H1 (cell line): ENCODE measurements at regions not wholly inside any gene's neighbourhood (a gene's known extent, or its start where the extent isn't known, plus 50 kb on each side); places are given as distances from the start of the nearest gene placed in this dataset.

Source experiments
- CTCF ChIA-PET: fragments of 300-600 bp; sonication (Branson Sonifier 250); formaldehyde crosslinking; loops from one replicate; lab custom pipeline; 2021; ENCODE audit not compliant: partially characterized antibody; lab: Charles Lee
- POLR2A ChIA-PET: fragments of 300-600 bp; sonication (Branson Sonifier 250); formaldehyde crosslinking; loops from one replicate; lab custom pipeline; 2021; ENCODE audit warnings: inconsistent platforms; ENCODE audit not compliant: partially characterized antibody; lab: Charles Lee
- DNase-seq, 2 experiments: peaks; one replicate each; pipeline versions ENCODE4 v3.0.0 to v3.0.0-alpha.2; 2010 to 2022; ENCODE audit warnings: low spot score in 2 of 2, low read depth in 1 of 2, mixed read lengths in 1 of 2
- FAIRE-seq: peaks from 2 replicates; lab custom pipeline; 2011; peaks lifted over from hg19 to GRCh38; lab: Jason Lieb, UNC
- H2AFZ ChIP-seq: 2 replicates; pipeline ENCODE4 v1.8.1; 2012; ENCODE audit warnings: low read length, inconsistent platforms
- H2AK5ac ChIP-seq: 2 replicates; pipeline ENCODE4 v1.6.1; 2013; ENCODE audit warnings: low read depth, low read length
- H2BK120ac ChIP-seq: replicated peaks from 2 replicates; pipeline ENCODE3; 2013; ENCODE audit warnings: low read depth, low read length, inconsistent platforms
- H2BK12ac ChIP-seq: 2 replicates; pipeline ENCODE4 v1.6.1; 2013; ENCODE audit warnings: low read depth, low read length
- H2BK15ac ChIP-seq: 2 replicates; pipeline ENCODE4 v1.6.1; 2013; ENCODE audit warnings: low read length
- H2BK20ac ChIP-seq: 2 replicates; pipeline ENCODE4 v1.6.1; 2013; ENCODE audit warnings: low read length
- H2BK5ac ChIP-seq: 2 replicates; pipeline ENCODE4 v1.6.1; 2013; ENCODE audit warnings: low read depth, low read length
- H3K14ac ChIP-seq: 2 replicates; pipeline ENCODE4 v1.6.1; 2013; ENCODE audit warnings: inconsistent platforms; ENCODE audit not compliant: insufficient read length
- H3K18ac ChIP-seq: 2 replicates; pipeline ENCODE4 v1.6.1; 2013; ENCODE audit warnings: low read length; ENCODE audit errors: extremely low read depth
- H3K23ac ChIP-seq: 2 replicates; pipeline ENCODE4 v1.6.1; 2013; ENCODE audit warnings: inconsistent platforms; ENCODE audit not compliant: insufficient read length
- H3K23me2 ChIP-seq: 2 replicates; pipeline ENCODE4 v1.6.1; 2013; ENCODE audit warnings: low read depth, low read length
- H3K27ac ChIP-seq: 2 replicates; pipeline ENCODE4 v1.6.1; 2011; ENCODE audit warnings: low read depth, low read length, inconsistent platforms
- H3K27me3 ChIP-seq, 4 experiments: replicated peaks in 1 of 4; 1 replicate in 1 of 4; 2 replicates in 3 of 4; pipeline versions ENCODE4 v1.6.1 to v1.8.1; 2011 to 2013; ENCODE audit warnings: low read length in 3 of 4, mild to moderate bottlenecking in 3 of 4, inconsistent platforms in 2 of 4, mixed read lengths in 2 of 4, moderate library complexity in 1 of 4; ENCODE audit not compliant: control insufficient read depth in 3 of 4, insufficient read depth in 3 of 4; ENCODE audit errors: extremely low read depth in 1 of 4
- H3K36me3 ChIP-seq, 4 experiments: 2 replicates each; pipeline versions ENCODE4 v1.6.1 to v1.8.1; 2011 to 2013; ENCODE audit warnings: mild to moderate bottlenecking in 4 of 4, low read length in 3 of 4, moderate library complexity in 2 of 4, control low read depth in 1 of 4, inconsistent platforms in 1 of 4; ENCODE audit not compliant: insufficient read depth in 4 of 4, control insufficient read depth in 2 of 4
- H3K4ac ChIP-seq: replicated peaks from 2 replicates; pipeline ENCODE3; 2013; ENCODE audit warnings: low read length, low read depth, mixed read lengths, inconsistent platforms; ENCODE audit not compliant: insufficient read length
- H3K4me1 ChIP-seq, 4 experiments: replicated peaks in 1 of 4; 1 replicate in 1 of 4; 2 replicates in 3 of 4; pipeline versions ENCODE4 v1.6.1 to v1.8.1; 2011 to 2013; ENCODE audit warnings: low read length in 3 of 4, inconsistent platforms in 2 of 4, mixed read lengths in 1 of 4; ENCODE audit not compliant: insufficient read depth in 4 of 4, control insufficient read depth in 3 of 4
- H3K4me2 ChIP-seq, 2 experiments: 2 replicates each; pipeline versions ENCODE4 v1.6.1 to v1.8.1; 2011 to 2013; ENCODE audit warnings: low read depth in 2 of 2, low read length in 2 of 2, control low read depth in 1 of 2, inconsistent platforms in 1 of 2, mild to moderate bottlenecking in 1 of 2; ENCODE audit not compliant: insufficient read depth in 1 of 2
- H3K4me3 ChIP-seq, 4 experiments: fragments of 200-600, 300-600 bp in 1 of 4; sonication (generic), shearing (Covaris generic), sonication (Bioruptor Twin) in 1 of 4; 2 replicates each; pipeline versions ENCODE4 v1.5.1 to v1.8.1; 2011 to 2016; ENCODE audit warnings: low read length in 4 of 4, low read depth in 3 of 4, control low read depth in 2 of 4, inconsistent platforms in 2 of 4, mild to moderate bottlenecking in 2 of 4, mixed read lengths in 1 of 4, moderate library complexity in 1 of 4; ENCODE audit not compliant: insufficient read depth in 2 of 4; ENCODE audit errors: extremely low read depth in 1 of 4
- H3K56ac ChIP-seq: replicated peaks from 2 replicates; pipeline ENCODE3; 2013; ENCODE audit warnings: low read depth, mild to moderate bottlenecking, mixed read lengths, low read length, inconsistent platforms; ENCODE audit not compliant: insufficient read length
- H3K79me1 ChIP-seq: 2 replicates; pipeline ENCODE4 v1.6.1; 2013; ENCODE audit warnings: low read depth, low read length, control low read depth
- H3K79me2 ChIP-seq, 2 experiments: 2 replicates each; pipeline versions ENCODE4 v1.6.1 to v1.8.1; 2012 to 2013; ENCODE audit warnings: low read length in 2 of 2, mild to moderate bottlenecking in 2 of 2, inconsistent platforms in 1 of 2; ENCODE audit not compliant: insufficient read depth in 2 of 2, control insufficient read depth in 1 of 2
- H3K9ac ChIP-seq, 4 experiments: replicated peaks in 1 of 4; 1 replicate in 1 of 4; 2 replicates in 3 of 4; pipeline versions ENCODE4 v1.6.1 to v1.8.1; 2011 to 2013; ENCODE audit warnings: low read depth in 3 of 4, low read length in 3 of 4, control low read depth in 2 of 4, mild to moderate bottlenecking in 2 of 4, moderate library complexity in 2 of 4, inconsistent platforms in 1 of 4; ENCODE audit errors: extremely low read depth in 1 of 4
- H3K9me3 ChIP-seq, 2 experiments: 2 replicates each; pipeline versions ENCODE4 v1.6.1 to v1.8.1; 2012 to 2013; ENCODE audit warnings: mild to moderate bottlenecking in 2 of 2, moderate library complexity in 2 of 2, control low read depth in 1 of 2, inconsistent platforms in 1 of 2, low read depth in 1 of 2, low read length in 1 of 2, mixed read lengths in 1 of 2; ENCODE audit not compliant: insufficient read depth in 2 of 2
- H4K20me1 ChIP-seq, 2 experiments: replicated peaks in 1 of 2; 2 replicates each; pipeline versions ENCODE3 to v1.8.1; 2011 to 2013; ENCODE audit warnings: inconsistent platforms in 2 of 2, low read length in 2 of 2, mild to moderate bottlenecking in 1 of 2; ENCODE audit not compliant: insufficient read depth in 2 of 2, control insufficient read depth in 1 of 2
- H4K5ac ChIP-seq: 2 replicates; pipeline ENCODE4 v1.6.1; 2013; ENCODE audit warnings: low read length, low read depth, mixed read lengths, inconsistent platforms; ENCODE audit not compliant: insufficient read length
- H4K8ac ChIP-seq: 2 replicates; pipeline ENCODE4 v1.8.0; 2013; ENCODE audit warnings: mild to moderate bottlenecking, moderate library complexity, low read length, inconsistent platforms; ENCODE audit not compliant: insufficient read depth; ENCODE audit errors: extremely low read depth
- H4K91ac ChIP-seq: replicated peaks from 2 replicates; pipeline ENCODE3; 2013; ENCODE audit warnings: low read length, mixed read lengths, inconsistent platforms; ENCODE audit not compliant: insufficient read length
- CBX8 ChIP-seq: fragments of 300-800, 300-1000 bp; sonication (generic); IDR thresholded peaks from 2 replicates; pipeline ENCODE4 v1.7.1; 2016; ENCODE audit warnings: low read depth, low read length, borderline replicate concordance
- CEBPB ChIP-seq: IDR thresholded peaks from 2 replicates; pipeline ENCODE4 v1.6.1; 2012; ENCODE audit warnings: low read depth, low read length
- CREB1 ChIP-seq: IDR thresholded peaks from 2 replicates; pipeline ENCODE4 v1.6.1; 2012; ENCODE audit warnings: inconsistent platforms
- KDM5A ChIP-seq: fragments of 200-600 bp; IDR thresholded peaks from 2 replicates; pipeline ENCODE4 v1.7.1; 2012; ENCODE audit warnings: mild to moderate bottlenecking, low read length, inconsistent platforms, mixed read lengths
- SIX5 ChIP-seq: IDR thresholded peaks from 2 replicates; pipeline ENCODE4 v1.6.1; 2011; ENCODE audit warnings: mild to moderate bottlenecking, low read depth, low read length
- WGBS, 2 experiments: shearing (Covaris generic) in 1 of 2; methylation state at CpG; one replicate each; pipeline versions ENCODE4 v1.1.6 to v1.1.7; 2013 to 2015; ENCODE audit warnings: low lambda C conversion rate in 2 of 2, mixed read lengths in 2 of 2, inconsistent platforms in 1 of 2, low coverage in 1 of 2, missing lambda C conversion rate in 1 of 2; ENCODE audit not compliant: insufficient replicate concordance in 2 of 2, insufficient coverage in 1 of 2, insufficient read length in 1 of 2; ENCODE audit errors: extremely low coverage in 1 of 2, missing lambda C conversion rate in 1 of 2; 5-methylcytosine and 5-hydroxymethylcytosine counted together

- Histone ChIP-seq H2BK15ac (no peak overlapping the region), H4K5ac (no peak overlapping the region), H2BK5ac (no peak overlapping the region), H3K36me3 (no peaks in the 10 kb centered on the region), H2BK12ac (no peak overlapping the region), H3K79me1 (no peaks in the 10 kb centered on the region), H3K27me3 (no peaks in the 10 kb centered on the region), H2AFZ (no peak overlapping the region), H3K4me1 (no peaks in the 10 kb centered on the region), H3K14ac (no peak overlapping the region), H3K4me3 (no peak overlapping the region), H3K23me2 (no peaks in the 10 kb centered on the region), H3K79me2 (no peaks in the 10 kb centered on the region), H3K56ac (no peak overlapping the region), H2BK120ac (no peak overlapping the region), H3K27ac (no peak overlapping the region), H3K4ac (no peak overlapping the region), H3K4me2 (no peak overlapping the region), H3K9ac (no peak overlapping the region), H4K8ac (no peak overlapping the region), H4K20me1 (no peaks in the 10 kb centered on the region), H2AK5ac (no peak overlapping the region), H4K91ac (no peak overlapping the region), H2BK20ac (no peak overlapping the region), H3K23ac (no peak overlapping the region), H3K9me3 (peaks cover 0 to 11% of the 10 kb centered on the region in 2 experiments; a peak in 1 of 4 replicates), H3K18ac (no peak overlapping the region)
- ChIA-PET POLR2A (no interaction called here), CTCF (interaction anchor here (0.6 to 3.1 kb wide), 3 partner anchors 12 to 130 kb away, joined by 5 to 15 read pairs (median 6); no protein-coding TSS in a partner anchor)
- no peak for DNase-seq
- no peak for TF ChIP-seq CREB1
- no peak for TF ChIP-seq CBX8
- TF ChIP-seq KDM5A: no peak
- TF ChIP-seq SIX5: no peak
- TF ChIP-seq CEBPB: no peak
- no peak for FAIRE-seq
- 84% methylated on average over 3 of the region's 3 CpGs; no CpG with 5 or more reads in 1 of the 2 experiments for WGBS, 2 experiments
These were observed 119.2 kb downstream of the SYF2 start for GRCh38 chr1:25113086-25113485.
